SK-N-SH (cell line): ENCODE measurements at regions not wholly inside any gene's neighbourhood (a gene's known extent, or its start where the extent isn't known, plus 50 kb on each side); places are given as distances from the start of the nearest gene placed in this dataset.

ENCODE experiments used
- CTCF ChIA-PET: fragments of 300-600, 350-600 bp; formaldehyde crosslinking; extraction: SDS; loops from one replicate; lab custom pipeline; 2021; lab: Yijun Ruan, JAX
- POLR2A ChIA-PET: fragments of 350-600 bp; sonication (Branson Sonifier 250); formaldehyde crosslinking; extraction: SDS; loops from one replicate; lab custom pipeline; 2020; ENCODE audit warnings: antibody characterized with exemption, inconsistent platforms; lab: Yijun Ruan, JAX
- DNase-seq: peaks from one replicate; pipeline ENCODE4 v3.0.0; 2012
- H2AFZ ChIP-seq: fragments of 200-600 bp; sonication (generic); 2 replicates; pipeline ENCODE4 v1.8.1; 2016; ENCODE audit warnings: antibody characterized with exemption, mild to moderate bottlenecking, low read depth
- H3F3A ChIP-seq: fragments of 200-600 bp; sonication (generic); replicated peaks from 2 replicates; pipeline ENCODE3; 2016; ENCODE audit warnings: antibody characterized with exemption, mild to moderate bottlenecking; ENCODE audit not compliant: insufficient read depth
- H3K27ac ChIP-seq, 2 experiments: fragments of 200-500 bp in 1 of 2; fragments of 200-600 bp in 1 of 2; sonication (Bioruptor generic) in 1 of 2; sonication (generic), shearing (Covaris generic) in 1 of 2; 2 replicates each; pipeline versions ENCODE4 v1.5.1 to v1.6.1; 2014 to 2016; ENCODE audit warnings: low read depth in 2 of 2, inconsistent platforms in 1 of 2, low read length in 1 of 2, mild to moderate bottlenecking in 1 of 2, mixed read lengths in 1 of 2
- H3K27me3 ChIP-seq: fragments of 200-600 bp; sonication (generic), shearing (Covaris generic); 2 replicates; pipeline ENCODE4 v1.6.1; 2016; ENCODE audit warnings: mixed run types; ENCODE audit not compliant: insufficient read depth
- H3K36me3 ChIP-seq, 2 experiments: fragments of 200-500 bp in 1 of 2; fragments of 200-600 bp in 1 of 2; sonication (Bioruptor generic) in 1 of 2; sonication (generic) in 1 of 2; replicated peaks in 1 of 2; 2 replicates each; pipeline versions ENCODE3 to v1.5.1; 2014 to 2016; ENCODE audit warnings: low read length in 1 of 2, mild to moderate bottlenecking in 1 of 2; ENCODE audit not compliant: insufficient read depth in 2 of 2, control insufficient read depth in 1 of 2
- H3K4me1 ChIP-seq, 2 experiments: fragments of 200-500 bp in 1 of 2; fragments of 200-600 bp in 1 of 2; sonication (Bioruptor generic) in 1 of 2; sonication (generic), shearing (Covaris generic) in 1 of 2; 2 replicates each; pipeline versions ENCODE4 v1.5.1 to v1.6.1; 2014 to 2016; ENCODE audit warnings: low read depth in 1 of 2, low read length in 1 of 2, mixed run types in 1 of 2; ENCODE audit not compliant: insufficient read depth in 2 of 2, control insufficient read depth in 1 of 2
- H3K4me2 ChIP-seq: fragments of 200-600 bp; sonication (generic), shearing (Covaris generic); 2 replicates; pipeline ENCODE4 v1.6.1; 2017; ENCODE audit warnings: mixed run types
- H3K4me3 ChIP-seq, 2 experiments: fragments of 200-500 bp in 1 of 2; fragments of 200-600 bp in 1 of 2; sonication (Bioruptor generic) in 1 of 2; sonication (generic), shearing (Covaris generic) in 1 of 2; 2 replicates each; pipeline versions ENCODE4 v1.5.1 to v1.8.1; 2014 to 2016; ENCODE audit warnings: low read depth in 2 of 2, inconsistent platforms in 1 of 2, low read length in 1 of 2, mild to moderate bottlenecking in 1 of 2, mixed read lengths in 1 of 2, moderate library complexity in 1 of 2
- H3K79me2 ChIP-seq: fragments of 200-600 bp; sonication (generic); 2 replicates; pipeline ENCODE4 v1.8.1; 2017; ENCODE audit warnings: mild to moderate bottlenecking; ENCODE audit not compliant: insufficient read depth
- H3K9ac ChIP-seq: fragments of 200-600 bp; sonication (generic); 2 replicates; pipeline ENCODE4 v1.6.1; 2017; ENCODE audit warnings: mixed run types
- H3K9me2 ChIP-seq: fragments of 200-600 bp; sonication (generic); 2 replicates; pipeline ENCODE4 v1.6.1; 2017; ENCODE audit warnings: mixed run types
- H3K9me3 ChIP-seq: fragments of 200-600 bp; sonication (generic); 2 replicates; pipeline ENCODE4 v1.6.1; 2017; ENCODE audit warnings: mixed run types, mild to moderate bottlenecking, moderate library complexity
- H4K20me1 ChIP-seq: fragments of 200-600 bp; sonication (generic); 2 replicates; pipeline ENCODE4 v1.6.1; 2017; ENCODE audit warnings: mild to moderate bottlenecking, mixed run types; ENCODE audit not compliant: insufficient read depth
- CHD2 ChIP-seq: fragments of 150-350 bp; IDR thresholded peaks from 2 replicates; pipeline ENCODE4 v1.6.1; 2018; ENCODE audit warnings: low read length; ENCODE audit not compliant: partially characterized antibody
- CTCF ChIP-seq: fragments of 200-600 bp; sonication (generic); IDR thresholded peaks from 2 replicates; pipeline ENCODE4 v1.6.1; 2017; ENCODE audit warnings: antibody characterized with exemption, mild to moderate bottlenecking, moderate library complexity
- EP300 ChIP-seq, 2 experiments: IDR thresholded peaks; 2 replicates each; pipeline versions ENCODE4 v1.4.0 to v1.6.1; 2012; ENCODE audit warnings: borderline replicate concordance in 1 of 2, low read depth in 1 of 2, low read length in 1 of 2
- FOSL2 ChIP-seq: IDR thresholded peaks from 2 replicates; pipeline ENCODE4 v1.4.0; 2012; ENCODE audit warnings: low read depth, mild to moderate bottlenecking, moderate library complexity, borderline replicate concordance
- FOXJ3 ChIP-seq: sonication (generic); formaldehyde crosslinking; IDR thresholded peaks from 2 replicates; pipeline ENCODE4 v1.5.1; 2020; ENCODE audit warnings: mild to moderate bottlenecking, missing genetic modification reagents
- MEF2A ChIP-seq: IDR thresholded peaks from 2 replicates; pipeline ENCODE4 v1.4.0; 2012; ENCODE audit warnings: low read depth, borderline replicate concordance
- MXI1 ChIP-seq: IDR thresholded peaks from 2 replicates; pipeline ENCODE4 v1.6.1; 2012; ENCODE audit warnings: mild to moderate bottlenecking, low read depth, low read length, improper control_type of control experiment
- NFIC ChIP-seq: IDR thresholded peaks from 2 replicates; pipeline ENCODE4 v1.4.0; 2012; ENCODE audit warnings: borderline replicate concordance
- PBX3 ChIP-seq: IDR thresholded peaks from 2 replicates; pipeline ENCODE4; 2012
- POLR2AphosphoS5 ChIP-seq: IDR thresholded peaks from 2 replicates; pipeline ENCODE4 v1.6.1; 2012; ENCODE audit warnings: low read depth, low read length
- RAD21 ChIP-seq: IDR thresholded peaks from 2 replicates; pipeline ENCODE4 v1.6.1; 2012; ENCODE audit warnings: mild to moderate bottlenecking, low read length
- REST ChIP-seq: IDR thresholded peaks from 2 replicates; pipeline ENCODE4 v1.6.1; 2012; ENCODE audit warnings: mild to moderate bottlenecking, low read depth, low read length, moderate library complexity
- SMC3 ChIP-seq: IDR thresholded peaks from 2 replicates; pipeline ENCODE4 v1.6.1; 2012; ENCODE audit warnings: low read depth, low read length, improper control_type of control experiment
- TAF1 ChIP-seq: IDR thresholded peaks from 2 replicates; pipeline ENCODE4 v1.6.1; 2012; ENCODE audit warnings: low read depth, mild to moderate bottlenecking, low read length, moderate library complexity, borderline replicate concordance
- USF2 ChIP-seq: fragments of 150-350 bp; IDR thresholded peaks from 2 replicates; pipeline ENCODE4 v1.6.1; 2017; ENCODE audit warnings: antibody characterized with exemption, low read length, low read depth, borderline replicate concordance
- WGBS: methylation state at CpG from one replicate; pipeline ENCODE4 v1.1.6; 2017; ENCODE audit warnings: low lambda C conversion rate; 5-methylcytosine and 5-hydroxymethylcytosine counted together

GRCh38 chr6:131400779-131401496 lies 172.1 kb upstream of the ARG1 start:
- Histone ChIP-seq H3K9me3 (no peaks in the 10 kb centered on the region; the same call in 1 of the 2 replicates), H3K9ac (no peak overlapping the region), H3K4me3 (no peak overlapping the region), H3K27ac (peak overlapping the region in 1 of 2 experiments; percentile 82; a peak in 2 of 4 replicates), H3K27me3 (no peaks in the 10 kb centered on the region), H3K4me2 (0 out of 2 replicates have a peak overlapping the region, but pooled peaks have one; percentile 54), H3K79me2 (no peaks in the 10 kb centered on the region), H3K36me3 (no peaks in the 10 kb centered on the region), H3K9me2 (no peaks in the 10 kb centered on the region), H3F3A (peaks cover 15% of the 10 kb centered on the region), H3K4me1 (peaks cover 0 to 6% of the 10 kb centered on the region in 2 experiments; a peak in 1 of 4 replicates), H4K20me1 (no peaks in the 10 kb centered on the region), H2AFZ (no peak overlapping the region; the same call in 1 of the 2 replicates)
- CTCF ChIA-PET = no interaction called here
- 28% methylated on average over 2 of the region's 2 CpGs for WGBS
- TF ChIP-seq MEF2A (no peak), PBX3 (no peak), EP300 (IDR thresholded peaks at IDR 0.05; ENCODE audit: borderline replicate concordance in 1 of 2, low read depth in 1 of 2, low read length in 1 of 2) (no peak), MXI1 (no peak), CTCF (no peak), POLR2AphosphoS5 (no peak), SMC3 (no peak), CHD2 (no peak), FOSL2 (no peak), USF2 (no peak), RAD21 (no peak)
- no peak for DNase-seq
- POLR2A ChIA-PET = no interaction called here

- H3K79me2 ChIP-seq = no peaks in the 10 kb centered on the region
- H3K9me2 ChIP-seq = no peaks in the 10 kb centered on the region
- no peaks in the 10 kb centered on the region for H3F3A ChIP-seq
- no peak for DNase-seq
- H3K4me2 ChIP-seq = no peak overlapping the region
- H3K4me1 ChIP-seq = no peaks in the 10 kb centered on the region
- ChIA-PET CTCF (no interaction called here), POLR2A (no interaction called here)
- H3K36me3 ChIP-seq = no peaks in the 10 kb centered on the region
- H4K20me1 ChIP-seq = no peaks in the 10 kb centered on the region
- no peaks in the 10 kb centered on the region for H3K9me3 ChIP-seq
- no peak overlapping the region for H3K4me3 ChIP-seq
- H3K9ac ChIP-seq = no peak overlapping the region
- no peak overlapping the region for H2AFZ ChIP-seq
- WGBS = 0% methylated on average over 1 of the region's 1 CpG
- no peaks in the 10 kb centered on the region; the same call in 1 of the 2 replicates for H3K27me3 ChIP-seq
- no peak overlapping the region for H3K27ac ChIP-seq
- TF ChIP-seq TAF1 (no peak), RAD21 (no peak), FOXJ3 (CRISPR knock-in tag) (no peak), REST (no peak), NFIC (no peak), MEF2A (no peak), USF2 (no peak)
Observed at GRCh38 chr6:131408811-131409210, 164.2 kb upstream of the ARG1 start.
